Ascending aorta (tissue), 2 donors: ENCODE measurements at regions not wholly inside any gene's neighbourhood (a gene's known extent, or its start where the extent isn't known, plus 50 kb on each side); places are given as distances from the start of the nearest gene placed in this dataset.

Experiments
- DNase-seq, 2 donors: peaks; one replicate each; pipeline ENCODE4 v3.0.0-alpha.2; 2019; ENCODE audit warnings: low spot score in 2 of 2
- H3K27ac ChIP-seq, 2 donors: fragments of 200-600 bp; sonication (generic); one replicate each; pipeline ENCODE4 v1.5.1; 2016 to 2017; ENCODE audit warnings: mild to moderate bottlenecking in 1 of 2
- H3K27me3 ChIP-seq: fragments of 200-600 bp; sonication (generic); one replicate; pipeline ENCODE4 v1.5.1; 2017
- H3K36me3 ChIP-seq, 2 donors: fragments of 200-600 bp; sonication (generic); one replicate each; pipeline ENCODE4 v1.5.1; 2016
- H3K4me1 ChIP-seq, 2 donors: fragments of 200-600 bp; sonication (generic); one replicate each; pipeline ENCODE4 v1.5.1; 2016 to 2017; ENCODE audit warnings: mild to moderate bottlenecking in 1 of 2
- H3K4me3 ChIP-seq, 2 donors: fragments of 200-600 bp; sonication (generic); one replicate each; pipeline ENCODE4 v1.5.1; 2016 to 2017; ENCODE audit warnings: mild to moderate bottlenecking in 1 of 2
- H3K9me3 ChIP-seq, 2 donors: fragments of 200-600 bp; sonication (generic); one replicate each; pipeline ENCODE4 v1.5.1; 2016
- CTCF ChIP-seq, 3 experiments: fragments of 200-600 bp in 2 of 3; fragments of 450-650 bp in 1 of 3; sonication (generic) in 2 of 3; IDR thresholded peaks; one replicate each; pipeline ENCODE4 v1.5.1; 2016 to 2019; ENCODE audit warnings: antibody characterized with exemption in 3 of 3, mild to moderate bottlenecking in 1 of 3, moderate library complexity in 1 of 3
- intact Hi-C: fragments of 100-400 bp; cut with DNase I; formaldehyde crosslinking; loops from one replicate; pipeline ENCODE4 v1.15.1; 2023

DNA sequence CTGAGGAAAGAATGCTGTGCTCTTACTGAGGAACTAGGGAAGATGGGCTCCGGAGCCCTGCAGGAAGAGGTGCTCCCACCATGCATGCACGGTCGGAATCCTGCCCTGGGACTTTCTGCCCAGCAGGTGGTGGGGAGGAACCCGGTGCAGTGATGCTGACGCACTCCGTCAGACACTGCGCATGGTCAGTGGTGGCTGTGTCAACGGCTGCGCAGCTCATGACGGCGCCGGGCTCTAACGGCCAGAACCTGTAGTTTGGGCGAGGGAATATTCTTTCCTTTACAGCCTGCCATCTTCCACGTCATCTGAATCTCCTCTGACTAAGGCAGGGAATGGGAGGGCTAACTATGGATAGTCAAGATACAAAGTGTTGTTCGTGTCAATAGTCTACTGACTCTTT, 189.2 kb upstream of the MGMT start:
- peaks cover 0 to 10% of the 10 kb centered on the region in 2 donors for H3K9me3 ChIP-seq
- no peak for DNase-seq
- H3K4me1 ChIP-seq, result no peaks in the 10 kb centered on the region
- intact Hi-C loops, result no loop called here
- H3K4me3 ChIP-seq, result no peak overlapping the region
- no peak for TF ChIP-seq CTCF (IDR thresholded peaks at IDR 0.05)
- H3K27ac ChIP-seq, result no peak overlapping the region
- no peaks in the 10 kb centered on the region for H3K27me3 ChIP-seq
- no peaks in the 10 kb centered on the region for H3K36me3 ChIP-seq

GRCh38 chr10:129278686-129279085, 188.4 kb upstream of the MGMT start:
- H3K27ac ChIP-seq, result no peak overlapping the region
- peaks cover 0 to 10% of the 10 kb centered on the region in 2 donors for H3K9me3 ChIP-seq

GRCh38 chr10:129279446-129280154, 187.4 kb upstream of the MGMT start:
- no peak overlapping the region for H3K4me3 ChIP-seq
- H3K27me3 ChIP-seq, result no peaks in the 10 kb centered on the region
- intact Hi-C loops, result no loop called here
- H3K36me3 ChIP-seq, result no peaks in the 10 kb centered on the region
- H3K27ac ChIP-seq, result no peak overlapping the region
- peaks cover 0 to 10% of the 10 kb centered on the region in 2 donors for H3K9me3 ChIP-seq
- H3K4me1 ChIP-seq, result no peaks in the 10 kb centered on the region
- no peak for DNase-seq
- TF ChIP-seq CTCF (IDR thresholded peaks at IDR 0.05), result no peak

More at GRCh38 chr10:129278686-129279085, 188.4 kb upstream of the MGMT start:
- intact Hi-C loops, result no loop called here
- DNase-seq, result no peak
- no peak overlapping the region for H3K4me3 ChIP-seq
- no peaks in the 10 kb centered on the region for H3K4me1 ChIP-seq
- no peak for TF ChIP-seq CTCF (IDR thresholded peaks at IDR 0.05)
- H3K36me3 ChIP-seq, result no peaks in the 10 kb centered on the region
- H3K27me3 ChIP-seq, result no peaks in the 10 kb centered on the region

- TF ChIP-seq CTCF (IDR thresholded peaks at IDR 0.05), result no peak
- Histone ChIP-seq H3K36me3 (no peaks in the 10 kb centered on the region), H3K4me3 (no peak overlapping the region), H3K4me1 (no peaks in the 10 kb centered on the region), H3K27me3 (no peaks in the 10 kb centered on the region), H3K9me3 (peaks cover 0 to 10% of the 10 kb centered on the region in 2 donors), H3K27ac (no peak overlapping the region)
- DNase-seq, result no peak
- intact Hi-C loops, result no loop called here
These were observed 186.9 kb upstream of the MGMT start for GRCh38 chr10:129280155-129280502.

GRCh38 chr10:129280908-129281586, 186.0 kb upstream of the MGMT start:
- no peak for DNase-seq
- H3K4me3 ChIP-seq, result no peak overlapping the region
- H3K4me1 ChIP-seq, result no peaks in the 10 kb centered on the region
- intact Hi-C loops, result no loop called here
- H3K27me3 ChIP-seq, result no peaks in the 10 kb centered on the region
- no peak for TF ChIP-seq CTCF (IDR thresholded peaks at IDR 0.05)
- peaks cover 0 to 10% of the 10 kb centered on the region in 2 donors for H3K9me3 ChIP-seq
- no peaks in the 10 kb centered on the region for H3K36me3 ChIP-seq
- H3K27ac ChIP-seq, result no peak overlapping the region
